ENCODE measurements at regions not wholly inside any gene's neighbourhood (a gene's known extent, or its start where the extent isn't known, plus 50 kb on each side); places are given as distances from the start of the nearest gene placed in this dataset.

- no peak for TF ChIP-seq CTCF (conservative IDR thresholded peaks at IDR 0.05; ENCODE audit: low read depth, low read length)
- TF ChIP-seq EZH2 (IDR thresholded peaks at IDR 0.05; ENCODE audit: low read length, unreplicated experiment): no peak
- TF ChIP-seq EZH2phosphoT487 (IDR thresholded peaks at IDR 0.05; ENCODE audit: borderline replicate concordance, low read length): no peak
- Histone ChIP-seq H2AFZ (ENCODE audit: low read length) (no peak overlapping the region), H3K27me3 (ENCODE audit: low read length) (no peaks in the 10 kb centered on the region), H3K9me3 (ENCODE audit: low read length) (no peaks in the 10 kb centered on the region), H3K4me3 (ENCODE audit: low read length) (no peak overlapping the region), H3K4me1 (ENCODE audit: insufficient read depth, low read length) (peaks cover 11% of the 10 kb centered on the region), H3K27ac (ENCODE audit: low read length) (peak overlapping the region; percentile 34; the same call in 1 of the 2 replicates), H3K4me2 (ENCODE audit: low read length) (no peak overlapping the region), H3K79me2 (ENCODE audit: low read length) (no peaks in the 10 kb centered on the region), H4K20me1 (ENCODE audit: low read length) (no peaks in the 10 kb centered on the region), H3K9me2 (replicated peaks; ENCODE audit: low read length) (no peaks in the 10 kb centered on the region), H3K36me3 (ENCODE audit: low read depth, low read length) (no peaks in the 10 kb centered on the region), H3F3A (ENCODE audit: low read length, unreplicated experiment) (peaks cover 4% of the 10 kb centered on the region), H3K9ac (ENCODE audit: low read length) (no peak overlapping the region)
- peak; percentile 46 for DNase-seq
- intact Hi-C loops (cut with micrococcal nuclease): loop anchor here (10.0 kb wide), 1 partner anchor 306 kb away; no protein-coding TSS in a partner anchor
- ChIA-PET CTCF (interaction anchor here (0.7 kb wide), 1 partner anchor 288 kb away, joined by 4 read pairs; no protein-coding TSS in a partner anchor), POLR2A (ENCODE audit: unreplicated experiment) (interaction anchor here (0.7 kb wide), 1 partner anchor 362 kb away, joined by 11 read pairs; no protein-coding TSS in a partner anchor)
- ATAC-seq: peak; percentile 83
- BruUV-seq (replicated peaks): no TSS peak
Measured at GRCh38 chr3:84260596-84260995, 698.2 kb upstream of the CADM2 start.

DNA sequence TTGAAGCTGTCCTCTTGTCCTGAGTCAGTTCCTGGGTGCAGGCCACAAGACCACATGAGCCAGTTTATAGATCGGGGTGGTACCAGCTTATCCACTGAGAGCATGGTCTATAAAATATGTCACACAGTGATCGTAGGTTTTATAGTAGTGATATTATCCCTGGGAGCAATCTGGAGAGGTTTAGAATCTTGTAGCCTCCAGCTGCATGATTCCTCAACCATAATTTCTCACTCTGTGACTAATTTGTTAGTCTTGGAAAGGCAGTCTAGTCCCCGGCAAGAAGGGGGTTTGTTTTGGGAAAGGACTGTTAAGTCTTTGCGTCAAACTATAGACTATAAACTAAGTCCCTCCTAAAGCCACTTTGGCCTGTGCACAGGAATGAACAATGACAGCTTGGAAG, 693.0 kb upstream of the CADM2 start:
- H3K4me3 ChIP-seq (ENCODE audit: low read length): no peak overlapping the region
- H3K9me2 ChIP-seq (replicated peaks; ENCODE audit: low read length): no peaks in the 10 kb centered on the region
- DNase-seq (peak; percentile 93), ATAC-seq (peak; percentile 98)
- no peak overlapping the region; the same call in 1 of the 2 replicates for H3K4me2 ChIP-seq (ENCODE audit: low read length)
- no peaks in the 10 kb centered on the region for H3K36me3 ChIP-seq (ENCODE audit: low read depth, low read length)
- POLR2A ChIA-PET (ENCODE audit: unreplicated experiment): interaction anchor here (0.6 kb wide), 2 partner anchors 12 to 1336 kb away, joined by 3 to 4 read pairs; no protein-coding TSS in a partner anchor
- H3K27ac ChIP-seq (ENCODE audit: low read length): peak overlapping the region; percentile 98
- H4K20me1 ChIP-seq (ENCODE audit: low read length): no peaks in the 10 kb centered on the region
- intact Hi-C loops (cut with micrococcal nuclease): loop anchor here (1.0 to 10.0 kb wide), 4 partner anchors 53 to 383 kb away; no protein-coding TSS in a partner anchor
- H2AFZ ChIP-seq (ENCODE audit: low read length): peak overlapping the region; percentile 37
- no peaks in the 10 kb centered on the region for H3K9me3 ChIP-seq (ENCODE audit: low read length)
- peaks cover 4% of the 10 kb centered on the region for H3F3A ChIP-seq (ENCODE audit: low read length, unreplicated experiment)
- TF ChIP-seq EZH2phosphoT487 (IDR thresholded peaks at IDR 0.05; ENCODE audit: borderline replicate concordance, low read length): no peak
- TF ChIP-seq CTCF (conservative IDR thresholded peaks at IDR 0.05; ENCODE audit: low read depth, low read length): no peak
- TF ChIP-seq EZH2 (IDR thresholded peaks at IDR 0.05; ENCODE audit: low read length, unreplicated experiment): no peak
- CTCF ChIA-PET: interaction anchor here (0.6 kb wide), 1 partner anchor 1105 kb away, joined by 3 read pairs; no protein-coding TSS in a partner anchor
- BruUV-seq (replicated peaks): no TSS peak
- H3K27me3 ChIP-seq (ENCODE audit: low read length): no peaks in the 10 kb centered on the region
- no peaks in the 10 kb centered on the region for H3K79me2 ChIP-seq (ENCODE audit: low read length)
- peak overlapping the region; percentile 75 for H3K9ac ChIP-seq (ENCODE audit: low read length)
- H3K4me1 ChIP-seq (ENCODE audit: insufficient read depth, low read length): peaks cover 14% of the 10 kb centered on the region

DNA sequence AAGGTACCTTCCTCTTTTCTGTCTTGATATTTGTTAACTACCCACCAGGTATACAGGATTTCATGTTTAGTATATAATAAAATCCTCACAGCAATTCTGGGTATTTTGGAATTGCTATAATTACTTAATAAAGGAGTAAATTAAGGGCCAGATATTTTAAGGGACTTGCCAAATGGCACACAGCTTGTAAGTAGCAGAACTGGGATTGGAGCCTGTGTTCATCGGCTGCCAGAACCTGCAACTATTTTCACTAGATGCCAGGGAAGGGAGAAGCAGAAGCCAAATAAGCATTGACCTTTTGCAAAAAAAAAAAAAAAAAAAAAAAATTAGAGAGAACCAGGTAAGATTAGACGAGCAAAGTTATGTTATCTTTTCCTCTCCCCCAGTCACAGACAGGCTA, 683.3 kb upstream of the CADM2 start:
- DNase-seq (no peak), ATAC-seq (no peak)
- ChIA-PET CTCF (no interaction called here), POLR2A (ENCODE audit: unreplicated experiment) (no interaction called here)
- Histone ChIP-seq H3K9ac (ENCODE audit: low read length) (no peak overlapping the region), H3K4me2 (ENCODE audit: low read length) (no peak overlapping the region), H3K36me3 (ENCODE audit: low read depth, low read length) (no peaks in the 10 kb centered on the region), H4K20me1 (ENCODE audit: low read length) (no peaks in the 10 kb centered on the region), H3K9me3 (ENCODE audit: low read length) (no peaks in the 10 kb centered on the region), H3F3A (ENCODE audit: low read length, unreplicated experiment) (no peaks in the 10 kb centered on the region), H3K27ac (ENCODE audit: low read length) (no peak overlapping the region), H2AFZ (ENCODE audit: low read length) (no peak overlapping the region), H3K4me3 (ENCODE audit: low read length) (no peak overlapping the region), H3K9me2 (replicated peaks; ENCODE audit: low read length) (no peaks in the 10 kb centered on the region), H3K4me1 (ENCODE audit: insufficient read depth, low read length) (no peaks in the 10 kb centered on the region; the same call in 1 of the 2 replicates), H3K27me3 (ENCODE audit: low read length) (no peaks in the 10 kb centered on the region), H3K79me2 (ENCODE audit: low read length) (no peaks in the 10 kb centered on the region)
- no peak for TF ChIP-seq CTCF (conservative IDR thresholded peaks at IDR 0.05; ENCODE audit: low read depth, low read length)
- no peak for TF ChIP-seq EZH2phosphoT487 (IDR thresholded peaks at IDR 0.05; ENCODE audit: borderline replicate concordance, low read length)
- TF ChIP-seq EZH2 (IDR thresholded peaks at IDR 0.05; ENCODE audit: low read length, unreplicated experiment): no peak
- intact Hi-C loops (cut with micrococcal nuclease): no loop called here
- no TSS peak for BruUV-seq (replicated peaks)
